Activated CD4-positive, alpha-beta T cell treated with anti-CD3 and anti-CD28 coated beads for 36 hours (primary cell): ENCODE measurements at regions not wholly inside any gene's neighbourhood (a gene's known extent, or its start where the extent isn't known, plus 50 kb on each side); places are given as distances from the start of the nearest gene placed in this dataset.

Experiments used
- ATAC-seq: fragments of 200-7000 bp; cut with Tn5 transposase; one replicate; pipeline ENCODE4 v1.10.0; 2021; ENCODE audit warnings: mild to moderate bottlenecking, moderate library complexity
- CTCF ChIA-PET: fragments of 350-600 bp; sonication (Branson Sonifier 250); formaldehyde crosslinking; loops from one replicate; lab custom pipeline; 2021; ENCODE audit warnings: antibody characterized with exemption; lab: Charles Lee
- POLR2A ChIA-PET: fragments of 350-600 bp; sonication (Branson Sonifier 250); formaldehyde crosslinking; loops from one replicate; lab custom pipeline; 2021; ENCODE audit warnings: antibody characterized with exemption, inconsistent platforms; lab: Charles Lee
- DNase-seq: peaks from one replicate; pipeline ENCODE4 v3.0.0-alpha.2; 2020
- H3K27ac Mint-ChIP-seq: one replicate; pipeline ENCODE4 v1.8.0; 2021; ENCODE audit warnings: mixed read lengths
- H3K27me3 Mint-ChIP-seq: one replicate; pipeline ENCODE4 v1.8.0; 2021; ENCODE audit warnings: mixed read lengths
- H3K36me3 Mint-ChIP-seq: one replicate; pipeline ENCODE4 v1.8.0; 2021; ENCODE audit warnings: low read depth, mixed read lengths
- H3K4me1 Mint-ChIP-seq: one replicate; pipeline ENCODE4 v1.8.0; 2021; ENCODE audit warnings: mixed read lengths
- H3K4me3 Mint-ChIP-seq: one replicate; pipeline ENCODE4 v1.8.0; 2021; ENCODE audit warnings: mild to moderate bottlenecking, moderate library complexity, mixed read lengths
- H3K9me3 Mint-ChIP-seq: one replicate; pipeline ENCODE4 v1.8.0; 2021; ENCODE audit warnings: low read depth, mixed read lengths
- intact Hi-C, 2 experiments: fragments of 100-400 bp; cut with DNase I in 1 of 2; cut with micrococcal nuclease in 1 of 2; formaldehyde crosslinking; loops; one replicate each; pipeline versions ENCODE4 v1.14.2 to v1.15.1; 2022 to 2024; cut with DNase I, micrococcal nuclease

- intact Hi-C loops = no loop called here
- Mint-ChIP-seq H3K4me1 (peaks cover 2% of the 10 kb centered on the region), H3K27me3 (peaks cover 29% of the 10 kb centered on the region), H3K36me3 (no peaks in the 10 kb centered on the region), H3K9me3 (peaks cover 2% of the 10 kb centered on the region), H3K27ac (no peak overlapping the region), H3K4me3 (no peak overlapping the region)
- ATAC-seq = no peak
- ChIA-PET POLR2A (no interaction called here), CTCF (no interaction called here)
- DNase-seq = no peak
These were observed 178.1 kb upstream of the HMGA2 start for GRCh38 chr12:65646127-65646643.

GRCh38 chr12:65647074-65647473 is 177.2 kb upstream of the HMGA2 start:
- no peak overlapping the region for H3K4me3 Mint-ChIP-seq
- H3K27ac Mint-ChIP-seq = no peak overlapping the region
- ChIA-PET POLR2A (no interaction called here), CTCF (interaction anchor here (1.2 kb wide), 1 partner anchor 21 kb away, joined by 3 read pairs; no protein-coding TSS in a partner anchor)
- peaks cover 22% of the 10 kb centered on the region for H3K27me3 Mint-ChIP-seq
- ATAC-seq = no peak
- peaks cover 4% of the 10 kb centered on the region for H3K4me1 Mint-ChIP-seq
- intact Hi-C loops = no loop called here
- no peaks in the 10 kb centered on the region for H3K36me3 Mint-ChIP-seq
- peaks cover 3% of the 10 kb centered on the region for H3K9me3 Mint-ChIP-seq
- DNase-seq = no peak

- Mint-ChIP-seq H3K4me3 (no peak overlapping the region), H3K27ac (no peak overlapping the region), H3K36me3 (no peaks in the 10 kb centered on the region), H3K9me3 (peaks cover 3% of the 10 kb centered on the region), H3K27me3 (peaks cover 27% of the 10 kb centered on the region), H3K4me1 (peaks cover 4% of the 10 kb centered on the region)
- ATAC-seq (no peak), DNase-seq (no peak)
- ChIA-PET POLR2A (no interaction called here), CTCF (no interaction called here)
- intact Hi-C loops = no loop called here
These were observed 175.8 kb upstream of the HMGA2 start for GRCh38 chr12:65648461-65648860.

- Mint-ChIP-seq H3K36me3 (no peaks in the 10 kb centered on the region), H3K4me3 (no peak overlapping the region), H3K4me1 (peaks cover 4% of the 10 kb centered on the region), H3K27ac (no peak overlapping the region), H3K9me3 (peaks cover 3% of the 10 kb centered on the region), H3K27me3 (peaks cover 29% of the 10 kb centered on the region)
- intact Hi-C loops = no loop called here
- ATAC-seq (no peak), DNase-seq (no peak)
- CTCF ChIA-PET = interaction anchor here (1.0 kb wide), 1 partner anchor 24 kb away, joined by 4 read pairs; no protein-coding TSS in a partner anchor
- POLR2A ChIA-PET = no interaction called here
These were observed 175.2 kb upstream of the HMGA2 start for GRCh38 chr12:65649126-65649525.

- H3K36me3 Mint-ChIP-seq = no peaks in the 10 kb centered on the region
- ChIA-PET POLR2A (no interaction called here), CTCF (no interaction called here)
- H3K27me3 Mint-ChIP-seq = peaks cover 39% of the 10 kb centered on the region
- H3K27ac Mint-ChIP-seq = no peak overlapping the region
- no peak overlapping the region for H3K4me3 Mint-ChIP-seq
- H3K9me3 Mint-ChIP-seq = peaks cover 3% of the 10 kb centered on the region
- ATAC-seq (peak; percentile 44), DNase-seq (no peak)
- intact Hi-C loops = loop anchor here in 1 of 2 experiments (10.0 kb wide), 1 partner anchor 304 kb away; no protein-coding TSS in a partner anchor
- H3K4me1 Mint-ChIP-seq = peaks cover 9% of the 10 kb centered on the region
These were observed 173.2 kb upstream of the HMGA2 start for GRCh38 chr12:65651060-65651459.

- H3K4me1 Mint-ChIP-seq = peaks cover 30% of the 10 kb centered on the region
- DNase-seq = no peak
- ATAC-seq = no peak
- ChIA-PET CTCF (no interaction called here), POLR2A (no interaction called here)
- H3K27ac Mint-ChIP-seq = no peak overlapping the region
- H3K9me3 Mint-ChIP-seq = peaks cover 3% of the 10 kb centered on the region
- H3K4me3 Mint-ChIP-seq = no peak overlapping the region
- no peaks in the 10 kb centered on the region for H3K36me3 Mint-ChIP-seq
- peaks cover 41% of the 10 kb centered on the region for H3K27me3 Mint-ChIP-seq
- intact Hi-C loops = loop anchor here in 1 of 2 experiments (10.0 kb wide), 1 partner anchor 301 kb away; no protein-coding TSS in a partner anchor
These were observed 171.0 kb upstream of the HMGA2 start for GRCh38 chr12:65653321-65653720.

GRCh38 chr12:65653946-65654629 is 170.2 kb upstream of the HMGA2 start:
- H3K4me3 Mint-ChIP-seq = no peak overlapping the region
- POLR2A ChIA-PET = no interaction called here

GRCh38 chr12:65655074-65655493 is 169.2 kb upstream of the HMGA2 start:
- ChIA-PET CTCF (no interaction called here), POLR2A (no interaction called here)
- intact Hi-C loops = loop anchor here (5.0 to 10.0 kb wide), 3 partner anchors 87 to 1422 kb away; no protein-coding TSS in a partner anchor
- Mint-ChIP-seq H3K36me3 (no peaks in the 10 kb centered on the region), H3K4me3 (no peak overlapping the region), H3K27ac (no peak overlapping the region), H3K4me1 (peaks cover 32% of the 10 kb centered on the region), H3K27me3 (peaks cover 49% of the 10 kb centered on the region), H3K9me3 (peaks cover 8% of the 10 kb centered on the region)
- DNase-seq = no peak
- ATAC-seq = no peak

More at GRCh38 chr12:65653946-65654629, 170.2 kb upstream of the HMGA2 start:
- H3K27ac Mint-ChIP-seq = no peak overlapping the region
- peaks cover 32% of the 10 kb centered on the region for H3K4me1 Mint-ChIP-seq
- ATAC-seq (no peak), DNase-seq (no peak)
- peaks cover 3% of the 10 kb centered on the region for H3K9me3 Mint-ChIP-seq
- H3K36me3 Mint-ChIP-seq = no peaks in the 10 kb centered on the region
- H3K27me3 Mint-ChIP-seq = peaks cover 45% of the 10 kb centered on the region
- intact Hi-C loops = loop anchor here in 1 of 2 experiments (10.0 kb wide), 1 partner anchor 301 kb away; no protein-coding TSS in a partner anchor
- CTCF ChIA-PET = interaction anchor here (0.6 kb wide), 1 partner anchor 16 kb away, joined by 3 read pairs; no protein-coding TSS in a partner anchor

GRCh38 chr12:65656156-65656882 is 168.0 kb upstream of the HMGA2 start:
- ATAC-seq = no peak
- Mint-ChIP-seq H3K4me3 (no peak overlapping the region), H3K27ac (no peak overlapping the region), H3K36me3 (no peaks in the 10 kb centered on the region), H3K4me1 (peaks cover 28% of the 10 kb centered on the region), H3K27me3 (peaks cover 58% of the 10 kb centered on the region), H3K9me3 (peaks cover 4% of the 10 kb centered on the region)
- intact Hi-C loops = loop anchor here (1.0 to 10.0 kb wide), 9 partner anchors 11 to 1421 kb away; partner anchors contain the start of gene HELB (in 1 of the 2)
- DNase-seq = no peak
- ChIA-PET POLR2A (no interaction called here), CTCF (interaction anchor here (1.4 kb wide), 1 partner anchor 99 kb away, joined by 3 read pairs; no protein-coding TSS in a partner anchor)

- CTCF ChIA-PET = interaction anchor here (0.7 to 1.4 kb wide), 2 partner anchors 100 to 1486 kb away, joined by 3 read pairs; no protein-coding TSS in a partner anchor
- H3K4me1 Mint-ChIP-seq = peaks cover 28% of the 10 kb centered on the region
- peaks cover 4% of the 10 kb centered on the region for H3K9me3 Mint-ChIP-seq
- H3K36me3 Mint-ChIP-seq = no peaks in the 10 kb centered on the region
- DNase-seq (peak; percentile 40), ATAC-seq (peak; percentile 93)
- intact Hi-C loops = loop anchor here (1.0 to 10.0 kb wide), 10 partner anchors 9 to 1420 kb away; partner anchors contain the start of gene HELB (in 1 of the 2)
- POLR2A ChIA-PET = no interaction called here
- H3K27ac Mint-ChIP-seq = no peak overlapping the region
- H3K4me3 Mint-ChIP-seq = no peak overlapping the region
- peaks cover 58% of the 10 kb centered on the region for H3K27me3 Mint-ChIP-seq
These were observed 167.4 kb upstream of the HMGA2 start for GRCh38 chr12:65656891-65657351.

- intact Hi-C loops = loop anchor here (1.0 to 10.0 kb wide), 8 partner anchors 9 to 1420 kb away; partner anchors contain the start of gene HELB (in 1 of the 2)
- peaks cover 4% of the 10 kb centered on the region for H3K9me3 Mint-ChIP-seq
- H3K36me3 Mint-ChIP-seq = no peaks in the 10 kb centered on the region
- CTCF ChIA-PET = interaction anchor here (1.4 kb wide), 1 partner anchor 101 kb away, joined by 3 read pairs; no protein-coding TSS in a partner anchor
- H3K4me3 Mint-ChIP-seq = no peak overlapping the region
- no peak overlapping the region for H3K27ac Mint-ChIP-seq
- H3K4me1 Mint-ChIP-seq = peaks cover 28% of the 10 kb centered on the region
- POLR2A ChIA-PET = no interaction called here
- no peak for DNase-seq
- H3K27me3 Mint-ChIP-seq = peaks cover 55% of the 10 kb centered on the region
- ATAC-seq = no peak
These were observed 166.6 kb upstream of the HMGA2 start for GRCh38 chr12:65657635-65658034.
